ENCODE measurements at regions not wholly inside any gene's neighbourhood (a gene's known extent, or its start where the extent isn't known, plus 50 kb on each side); places are given as distances from the start of the nearest gene placed in this dataset.

- DNase-seq, result no peak
- intact Hi-C loops (cut with DNase I), result no loop called here
- Histone ChIP-seq H3K9me3 (peaks cover 0 to 4% of the 10 kb centered on the region in 2 donors), H3K27ac (no peak overlapping the region), H3K36me3 (no peaks in the 10 kb centered on the region), H3K4me1 (no peaks in the 10 kb centered on the region), H3K4me3 (no peak overlapping the region), H3K27me3 (peaks cover 0 to 20% of the 10 kb centered on the region in 2 donors)
- TF ChIP-seq, protein P1, sequence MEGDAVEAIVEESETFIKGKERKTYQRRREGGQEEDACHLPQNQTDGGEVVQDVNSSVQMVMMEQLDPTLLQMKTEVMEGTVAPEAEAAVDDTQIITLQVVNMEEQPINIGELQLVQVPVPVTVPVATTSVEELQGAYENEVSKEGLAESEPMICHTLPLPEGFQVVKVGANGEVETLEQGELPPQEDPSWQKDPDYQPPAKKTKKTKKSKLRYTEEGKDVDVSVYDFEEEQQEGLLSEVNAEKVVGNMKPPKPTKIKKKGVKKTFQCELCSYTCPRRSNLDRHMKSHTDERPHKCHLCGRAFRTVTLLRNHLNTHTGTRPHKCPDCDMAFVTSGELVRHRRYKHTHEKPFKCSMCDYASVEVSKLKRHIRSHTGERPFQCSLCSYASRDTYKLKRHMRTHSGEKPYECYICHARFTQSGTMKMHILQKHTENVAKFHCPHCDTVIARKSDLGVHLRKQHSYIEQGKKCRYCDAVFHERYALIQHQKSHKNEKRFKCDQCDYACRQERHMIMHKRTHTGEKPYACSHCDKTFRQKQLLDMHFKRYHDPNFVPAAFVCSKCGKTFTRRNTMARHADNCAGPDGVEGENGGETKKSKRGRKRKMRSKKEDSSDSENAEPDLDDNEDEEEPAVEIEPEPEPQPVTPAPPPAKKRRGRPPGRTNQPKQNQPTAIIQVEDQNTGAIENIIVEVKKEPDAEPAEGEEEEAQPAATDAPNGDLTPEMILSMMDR (IDR thresholded peaks at IDR 0.05), result no peak
- ATAC-seq, result no peak
Measured at GRCh38 chr1:227470688-227471087, 92.7 kb upstream of the ZNF678 start.

GRCh38 chr1:227469708-227470107, 93.6 kb upstream of the ZNF678 start:
- no peak overlapping the region for H3K4me3 ChIP-seq
- intact Hi-C loops (cut with DNase I), result no loop called here
- H3K27me3 ChIP-seq, result peaks cover 0 to 22% of the 10 kb centered on the region in 2 donors
- H3K9me3 ChIP-seq, result peaks cover 0 to 4% of the 10 kb centered on the region in 2 donors
- TF ChIP-seq, protein P1 (IDR thresholded peaks at IDR 0.05), result no peak
- no peaks in the 10 kb centered on the region for H3K4me1 ChIP-seq
- ATAC-seq (no peak), DNase-seq (no peak)
- H3K36me3 ChIP-seq, result no peaks in the 10 kb centered on the region
- H3K27ac ChIP-seq, result no peak overlapping the region

- no peak for ATAC-seq
Measured at GRCh38 chr1:227466039-227466645, 97.2 kb upstream of the ZNF678 start.

DNA sequence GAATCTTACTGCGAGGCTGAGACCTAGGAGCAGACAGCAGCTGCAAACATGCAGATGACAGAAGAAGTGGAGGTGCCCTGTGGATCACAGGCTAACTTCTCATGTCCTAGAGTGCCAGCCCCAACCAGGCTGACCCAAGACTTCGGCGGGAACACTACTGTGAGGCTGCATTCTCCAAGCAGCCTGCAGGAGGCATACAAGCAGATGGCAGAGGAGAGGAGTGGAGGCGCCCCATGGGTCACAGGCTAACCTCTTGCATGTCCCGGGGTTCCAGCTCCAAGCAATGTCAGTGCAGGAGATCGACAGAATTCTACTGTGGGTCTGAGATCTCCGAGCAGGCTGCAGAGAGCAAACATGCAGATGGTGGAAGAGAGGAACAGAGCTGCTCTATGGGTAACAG, 98.1 kb upstream of the ZNF678 start:
- no peaks in the 10 kb centered on the region for H3K9me3 ChIP-seq
- ATAC-seq, result no peak
- intact Hi-C loops (cut with DNase I), result no loop called here
- no peak overlapping the region for H3K4me3 ChIP-seq
- H3K36me3 ChIP-seq, result no peaks in the 10 kb centered on the region
- H3K27me3 ChIP-seq, result peaks cover 0 to 9% of the 10 kb centered on the region in 2 donors
- no peak for DNase-seq
- TF ChIP-seq, protein P1 (IDR thresholded peaks at IDR 0.05), result no peak
- no peaks in the 10 kb centered on the region for H3K4me1 ChIP-seq
- no peak overlapping the region for H3K27ac ChIP-seq

More at GRCh38 chr1:227466039-227466645, 97.2 kb upstream of the ZNF678 start:
- no peak for DNase-seq
- TF ChIP-seq, protein P1 (IDR thresholded peaks at IDR 0.05), result no peak
- no peak overlapping the region for H3K4me3 ChIP-seq
- H3K27me3 ChIP-seq, result peaks cover 0 to 9% of the 10 kb centered on the region in 2 donors
- H3K9me3 ChIP-seq, result peaks cover 0 to 4% of the 10 kb centered on the region in 2 donors
- no peak overlapping the region for H3K27ac ChIP-seq
- H3K4me1 ChIP-seq, result no peaks in the 10 kb centered on the region
- no peaks in the 10 kb centered on the region for H3K36me3 ChIP-seq
- intact Hi-C loops (cut with DNase I), result no loop called here

- Histone ChIP-seq H3K27me3 (peaks cover 0 to 5% of the 10 kb centered on the region in 2 donors), H3K9me3 (no peaks in the 10 kb centered on the region), H3K27ac (no peak overlapping the region), H3K4me1 (no peaks in the 10 kb centered on the region), H3K4me3 (no peak overlapping the region), H3K36me3 (no peaks in the 10 kb centered on the region)
- ATAC-seq, result peak; percentile 71
- no peak for DNase-seq
- intact Hi-C loops (cut with DNase I), result no loop called here
- TF ChIP-seq, protein P1 (IDR thresholded peaks at IDR 0.05), result no peak
Measured at GRCh38 chr1:227459977-227460376, 103.4 kb upstream of the ZNF678 start.

Data from left lung (tissue), 4 donors.